Neural progenitor cell (in vitro differentiated cells): ENCODE measurements at regions not wholly inside any gene's neighbourhood (a gene's known extent, or its start where the extent isn't known, plus 50 kb on each side); places are given as distances from the start of the nearest gene placed in this dataset.

ENCODE experiments used
- DNase-seq: peaks from one replicate; pipeline ENCODE4 v3.0.0-alpha.2; 2016; ENCODE audit warnings: low spot score
- H2AFZ ChIP-seq: fragments of 200-600 bp; sonication (generic); replicated peaks from 2 replicates; pipeline ENCODE4 v1.6.1; 2016; ENCODE audit warnings: antibody characterized with exemption
- H3F3A ChIP-seq: fragments of 200-600 bp; sonication (generic); 2 replicates; pipeline ENCODE4 v1.6.1; 2016; ENCODE audit warnings: antibody characterized with exemption, low read depth
- H3K27ac ChIP-seq: fragments of 200-600 bp; sonication (generic); 2 replicates; pipeline ENCODE4 v1.5.1; 2016; ENCODE audit warnings: mild to moderate bottlenecking
- H3K27me3 ChIP-seq: fragments of 200-600 bp; sonication (generic); 2 replicates; pipeline ENCODE4 v1.6.1; 2016; ENCODE audit warnings: mild to moderate bottlenecking, moderate library complexity
- H3K36me3 ChIP-seq: fragments of 200-600 bp; sonication (generic); 2 replicates; pipeline ENCODE4 v1.5.1; 2016
- H3K4me1 ChIP-seq: fragments of 200-600 bp; sonication (generic); 2 replicates; pipeline ENCODE4 v1.6.1; 2016; ENCODE audit warnings: mixed run types
- H3K4me2 ChIP-seq: fragments of 200-600 bp; sonication (generic); 2 replicates; pipeline ENCODE4 v1.6.1; 2016
- H3K4me3 ChIP-seq: fragments of 200-600 bp; sonication (generic); 2 replicates; pipeline ENCODE4 v1.5.1; 2016
- H3K79me2 ChIP-seq: fragments of 200-600 bp; sonication (generic); 2 replicates; pipeline ENCODE4 v1.6.1; 2016; ENCODE audit warnings: low read depth
- H3K9ac ChIP-seq: fragments of 200-600 bp; sonication (generic); 2 replicates; pipeline ENCODE4 v1.6.1; 2016
- H3K9me3 ChIP-seq: fragments of 200-600 bp; sonication (generic); 2 replicates; pipeline ENCODE4 v1.5.1; 2016; ENCODE audit warnings: low read depth
- H4K20me1 ChIP-seq: fragments of 200-600 bp; sonication (generic); 2 replicates; pipeline ENCODE4 v1.6.1; 2016; ENCODE audit warnings: low read depth
- H3K27ac Mint-ChIP-seq: 3 replicates; pipeline ENCODE4 v1.8.0; 2021; ENCODE audit warnings: mixed read lengths
- H3K27me3 Mint-ChIP-seq: 2 replicates; pipeline ENCODE4 v1.8.0; 2022; ENCODE audit warnings: low read depth, mild to moderate bottlenecking, inconsistent platforms, moderate library complexity, mixed read lengths; ENCODE audit not compliant: insufficient read depth
- H3K36me3 Mint-ChIP-seq: 3 replicates; pipeline ENCODE4 v1.8.0; 2021; ENCODE audit warnings: mixed read lengths
- H3K4me1 Mint-ChIP-seq: 3 replicates; pipeline ENCODE4 v1.8.0; 2021; ENCODE audit warnings: mixed read lengths
- H3K4me3 Mint-ChIP-seq: 3 replicates; pipeline ENCODE4 v1.8.0; 2021; ENCODE audit warnings: mild to moderate bottlenecking, moderate library complexity, mixed read lengths
- H3K9me3 Mint-ChIP-seq: 3 replicates; pipeline ENCODE4 v1.8.0; 2020; ENCODE audit warnings: mixed read lengths
- EZH2 ChIP-seq: fragments of 200-600 bp; sonication (generic); IDR thresholded peaks from 2 replicates; pipeline ENCODE4 v1.6.1; 2017; ENCODE audit warnings: antibody characterized with exemption, mild to moderate bottlenecking, moderate library complexity
- EZH2phosphoT487 ChIP-seq: fragments of 200-600 bp; sonication (generic); IDR thresholded peaks from 2 replicates; pipeline ENCODE4 v1.6.1; 2017; ENCODE audit warnings: antibody characterized with exemption
- TF ChIP-seq, protein P1 (sequence below): fragments of 200-600 bp; sonication (generic); IDR thresholded peaks from 2 replicates; pipeline ENCODE4 v1.5.1; 2017; ENCODE audit warnings: antibody characterized with exemption, mild to moderate bottlenecking

DNA sequence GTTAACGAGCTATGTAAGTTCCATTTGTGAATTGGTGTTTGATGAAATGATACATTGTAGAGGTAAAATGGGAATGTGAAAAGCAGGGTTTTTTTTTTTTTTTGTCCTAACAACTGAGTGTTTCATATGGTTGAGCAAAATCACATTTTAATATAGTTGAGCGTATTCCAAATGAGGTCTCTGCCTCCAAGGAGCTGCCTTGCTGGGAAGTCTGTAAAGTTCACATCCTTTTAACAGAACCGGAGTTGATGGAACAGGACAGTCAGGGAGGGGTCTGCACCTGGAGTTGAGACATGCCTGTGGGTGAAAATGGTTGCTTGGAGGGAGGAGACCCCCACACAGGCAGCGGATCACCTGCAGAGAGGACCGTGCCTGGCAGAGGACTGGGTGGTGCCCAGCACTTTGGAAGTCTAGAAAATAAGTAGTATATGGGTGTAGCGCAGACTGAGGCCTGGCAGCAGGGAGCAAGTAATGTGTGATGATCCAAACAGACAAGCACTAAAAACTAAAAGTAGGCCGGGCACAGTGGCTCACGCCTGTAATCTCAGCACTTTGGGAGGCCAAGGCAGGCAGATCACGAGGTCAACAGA is 75.2 kb upstream of the UBAC2 start:
- no peak overlapping the region for H3K27ac Mint-ChIP-seq
- no peaks in the 10 kb centered on the region for H3K27me3 Mint-ChIP-seq

DNA sequence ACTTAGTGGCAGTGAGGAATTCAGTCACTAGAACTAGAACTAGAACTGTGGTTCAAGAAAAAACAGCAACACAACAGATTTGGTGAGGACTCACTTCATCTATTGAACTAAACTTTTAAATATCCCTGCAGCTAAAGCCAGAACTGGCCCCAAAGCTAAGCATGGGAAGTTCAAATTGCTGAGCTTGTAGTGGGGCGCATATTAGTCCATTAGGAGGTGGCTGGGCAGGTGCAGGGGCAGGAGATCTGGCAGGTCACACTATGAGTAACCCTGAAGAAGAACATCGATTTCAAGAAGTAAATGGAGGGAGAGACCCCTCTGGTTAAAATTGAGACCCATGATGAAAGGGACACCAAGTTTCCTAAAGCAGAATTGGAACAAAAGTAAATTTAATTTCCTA is 73.8 kb upstream of the UBAC2 start:
- no peak for TF ChIP-seq EZH2
- TF ChIP-seq, protein P1, sequence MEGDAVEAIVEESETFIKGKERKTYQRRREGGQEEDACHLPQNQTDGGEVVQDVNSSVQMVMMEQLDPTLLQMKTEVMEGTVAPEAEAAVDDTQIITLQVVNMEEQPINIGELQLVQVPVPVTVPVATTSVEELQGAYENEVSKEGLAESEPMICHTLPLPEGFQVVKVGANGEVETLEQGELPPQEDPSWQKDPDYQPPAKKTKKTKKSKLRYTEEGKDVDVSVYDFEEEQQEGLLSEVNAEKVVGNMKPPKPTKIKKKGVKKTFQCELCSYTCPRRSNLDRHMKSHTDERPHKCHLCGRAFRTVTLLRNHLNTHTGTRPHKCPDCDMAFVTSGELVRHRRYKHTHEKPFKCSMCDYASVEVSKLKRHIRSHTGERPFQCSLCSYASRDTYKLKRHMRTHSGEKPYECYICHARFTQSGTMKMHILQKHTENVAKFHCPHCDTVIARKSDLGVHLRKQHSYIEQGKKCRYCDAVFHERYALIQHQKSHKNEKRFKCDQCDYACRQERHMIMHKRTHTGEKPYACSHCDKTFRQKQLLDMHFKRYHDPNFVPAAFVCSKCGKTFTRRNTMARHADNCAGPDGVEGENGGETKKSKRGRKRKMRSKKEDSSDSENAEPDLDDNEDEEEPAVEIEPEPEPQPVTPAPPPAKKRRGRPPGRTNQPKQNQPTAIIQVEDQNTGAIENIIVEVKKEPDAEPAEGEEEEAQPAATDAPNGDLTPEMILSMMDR, result no peak
- TF ChIP-seq EZH2phosphoT487, result no peak
- Histone ChIP-seq H3K27ac (no peak overlapping the region), H3K4me3 (no peak overlapping the region), H3K36me3 (no peaks in the 10 kb centered on the region), H3F3A (no peaks in the 10 kb centered on the region), H3K4me2 (no peak overlapping the region), H3K79me2 (no peaks in the 10 kb centered on the region), H4K20me1 (no peaks in the 10 kb centered on the region), H2AFZ (no peak overlapping the region), H3K27me3 (no peaks in the 10 kb centered on the region), H3K9me3 (no peaks in the 10 kb centered on the region), H3K9ac (no peak overlapping the region), H3K4me1 (no peaks in the 10 kb centered on the region)
- no peaks in the 10 kb centered on the region for H3K9me3 Mint-ChIP-seq
- H3K4me1 Mint-ChIP-seq, result no peaks in the 10 kb centered on the region
- H3K27ac Mint-ChIP-seq, result no peak overlapping the region
- no peak overlapping the region for H3K4me3 Mint-ChIP-seq
- no peak for DNase-seq
- H3K27me3 Mint-ChIP-seq, result no peaks in the 10 kb centered on the region
- H3K36me3 Mint-ChIP-seq, result no peaks in the 10 kb centered on the region

More for the DNA sequence above, 75.2 kb upstream of the UBAC2 start:
- no peaks in the 10 kb centered on the region for H3K9me3 ChIP-seq
- H4K20me1 ChIP-seq, result no peaks in the 10 kb centered on the region
- H3K9ac ChIP-seq, result no peak overlapping the region
- H3K79me2 ChIP-seq, result no peaks in the 10 kb centered on the region
- Mint-ChIP-seq H3K4me3 (no peak overlapping the region), H3K36me3 (no peaks in the 10 kb centered on the region), H3K9me3 (no peaks in the 10 kb centered on the region), H3K4me1 (no peaks in the 10 kb centered on the region)
- no peak overlapping the region for H3K4me2 ChIP-seq
- H2AFZ ChIP-seq, result no peak overlapping the region
- H3F3A ChIP-seq, result no peaks in the 10 kb centered on the region
- H3K36me3 ChIP-seq, result no peaks in the 10 kb centered on the region
- no peak overlapping the region for H3K27ac ChIP-seq
- DNase-seq, result no peak
- TF ChIP-seq, protein P1, result no peak
- TF ChIP-seq EZH2 (no peak), EZH2phosphoT487 (no peak)
- H3K27me3 ChIP-seq, result no peaks in the 10 kb centered on the region
- no peaks in the 10 kb centered on the region for H3K4me1 ChIP-seq
- no peak overlapping the region for H3K4me3 ChIP-seq

DNA sequence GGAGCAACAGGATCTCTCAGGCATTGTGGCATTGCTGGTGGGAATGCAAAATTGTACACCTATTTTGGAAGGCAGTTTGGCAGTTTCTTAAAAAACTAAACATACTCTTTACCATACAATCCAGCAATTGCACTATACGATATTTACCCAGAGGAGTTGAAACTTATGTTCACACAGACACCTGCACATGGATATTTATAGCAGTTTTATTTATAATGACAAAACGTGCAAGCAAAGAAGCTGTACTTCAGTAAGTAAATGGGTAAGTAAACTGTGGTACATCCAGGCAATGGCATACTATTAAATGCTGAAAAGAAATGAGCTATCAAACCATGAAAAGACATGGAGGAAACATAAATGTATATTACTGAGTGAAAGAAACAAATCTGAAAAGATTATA is 71.6 kb upstream of the UBAC2 start:
- no peak overlapping the region for H3K4me2 ChIP-seq
- no peak overlapping the region for H2AFZ ChIP-seq
- H3K4me1 Mint-ChIP-seq, result peaks cover 13% of the 10 kb centered on the region
- no peaks in the 10 kb centered on the region for H3K27me3 ChIP-seq
- no peak for DNase-seq
- no peaks in the 10 kb centered on the region for H3K79me2 ChIP-seq
- no peaks in the 10 kb centered on the region for H3F3A ChIP-seq
- no peak overlapping the region for H3K4me3 Mint-ChIP-seq
- no peaks in the 10 kb centered on the region for H4K20me1 ChIP-seq
- TF ChIP-seq EZH2, result no peak
- TF ChIP-seq, protein P1, result no peak
- TF ChIP-seq EZH2phosphoT487, result no peak
- H3K36me3 ChIP-seq, result no peaks in the 10 kb centered on the region
- H3K27me3 Mint-ChIP-seq, result no peaks in the 10 kb centered on the region
- H3K9me3 Mint-ChIP-seq, result no peaks in the 10 kb centered on the region
- H3K4me1 ChIP-seq, result peaks cover 8% of the 10 kb centered on the region
- no peak overlapping the region for H3K4me3 ChIP-seq
- no peaks in the 10 kb centered on the region for H3K9me3 ChIP-seq
- H3K36me3 Mint-ChIP-seq, result no peaks in the 10 kb centered on the region
- H3K27ac Mint-ChIP-seq, result no peak overlapping the region
- no peak overlapping the region for H3K27ac ChIP-seq
- no peak overlapping the region for H3K9ac ChIP-seq
